NB4 (cell line): ENCODE measurements at regions not wholly inside any gene's neighbourhood (a gene's known extent, or its start where the extent isn't known, plus 50 kb on each side); places are given as distances from the start of the nearest gene placed in this dataset.

Experiments
- DNase-seq: peaks from one replicate; pipeline ENCODE4 v3.0.0; 2010; ENCODE audit warnings: low read depth
- H3K4me3 ChIP-seq: one replicate; pipeline ENCODE4 v1.5.1; 2011; ENCODE audit warnings: mild to moderate bottlenecking, low read depth, low read length, moderate library complexity
- CTCF ChIP-seq: IDR thresholded peaks from one replicate; pipeline ENCODE4 v1.5.1; 2012; ENCODE audit warnings: low read depth, low read length
- MAX ChIP-seq: IDR thresholded peaks from 2 replicates; pipeline ENCODE4 v1.6.1; 2011; ENCODE audit warnings: low read depth, low read length
- MYC ChIP-seq: IDR thresholded peaks from 2 replicates; pipeline ENCODE4 v1.6.1; 2011; ENCODE audit warnings: low read depth, low read length
- POLR2A ChIP-seq: IDR thresholded peaks from 2 replicates; pipeline ENCODE4 v1.6.1; 2011; ENCODE audit warnings: mild to moderate bottlenecking; ENCODE audit not compliant: insufficient read length; ENCODE audit errors: extremely low read depth

DNA sequence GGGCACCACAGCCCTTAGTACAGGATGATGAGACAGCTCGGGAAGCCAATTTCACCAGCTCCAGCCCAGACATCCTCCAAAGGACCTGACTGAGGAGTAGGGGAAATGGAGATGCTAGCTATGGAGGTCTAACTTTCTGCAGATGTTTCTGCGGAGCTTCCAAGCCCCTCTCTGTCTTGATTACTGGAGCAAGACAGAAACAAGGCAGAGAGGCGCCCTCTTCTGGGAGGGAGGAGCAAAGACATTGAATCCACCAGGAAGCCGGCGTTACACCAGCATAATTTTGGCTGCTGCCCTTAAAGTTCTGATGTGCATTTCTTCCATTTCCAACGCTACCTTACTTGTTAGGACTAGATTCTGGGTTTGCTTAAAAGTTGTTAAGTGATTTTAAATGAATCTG, 107.3 kb upstream of the HSD17B12 start:
- peak; percentile 56 for DNase-seq
- TF ChIP-seq CTCF = peak; percentile 68
- no peak for TF ChIP-seq POLR2A
- no peak overlapping the region for H3K4me3 ChIP-seq

DNA sequence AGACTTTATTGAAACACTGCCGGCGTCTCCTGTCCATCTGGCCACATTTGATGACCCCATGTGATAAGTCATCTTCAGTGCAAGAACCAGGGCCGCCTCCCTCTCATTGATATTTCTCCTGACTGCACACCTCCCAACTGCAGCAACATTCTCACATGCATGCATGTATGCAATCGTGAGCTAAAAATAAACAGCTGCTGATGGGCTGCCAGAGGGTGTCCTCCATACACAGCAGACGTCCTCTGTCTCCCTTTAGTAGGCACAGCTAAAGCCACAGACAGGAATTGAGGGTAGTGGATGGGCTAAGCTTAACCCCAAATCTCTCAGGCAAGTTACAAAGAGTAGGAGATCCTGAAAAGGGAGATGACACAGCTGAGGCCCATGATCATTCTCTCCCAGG, 106.7 kb upstream of the HSD17B12 start:
- H3K4me3 ChIP-seq = no peak overlapping the region
- TF ChIP-seq POLR2A (no peak), MAX (no peak), CTCF (no peak), MYC (no peak)
- DNase-seq = no peak

GRCh38 chr11:43574411-43574810, 106.1 kb upstream of the HSD17B12 start:
- TF ChIP-seq MAX (no peak), POLR2A (no peak), CTCF (no peak), MYC (no peak)
- H3K4me3 ChIP-seq = no peak overlapping the region
- no peak for DNase-seq

- no peak overlapping the region for H3K4me3 ChIP-seq
- no peak for TF ChIP-seq POLR2A
- no peak for TF ChIP-seq MYC
- peak; percentile 57 for DNase-seq
These were observed 105.3 kb upstream of the HSD17B12 start for GRCh38 chr11:43574949-43575912.

GRCh38 chr11:43575913-43576310, 104.6 kb upstream of the HSD17B12 start:
- peak overlapping the region; percentile 23 for H3K4me3 ChIP-seq
- no peak for TF ChIP-seq CTCF
- TF ChIP-seq MAX = no peak
- no peak for TF ChIP-seq POLR2A
- TF ChIP-seq MYC = no peak
- no peak for DNase-seq

DNA sequence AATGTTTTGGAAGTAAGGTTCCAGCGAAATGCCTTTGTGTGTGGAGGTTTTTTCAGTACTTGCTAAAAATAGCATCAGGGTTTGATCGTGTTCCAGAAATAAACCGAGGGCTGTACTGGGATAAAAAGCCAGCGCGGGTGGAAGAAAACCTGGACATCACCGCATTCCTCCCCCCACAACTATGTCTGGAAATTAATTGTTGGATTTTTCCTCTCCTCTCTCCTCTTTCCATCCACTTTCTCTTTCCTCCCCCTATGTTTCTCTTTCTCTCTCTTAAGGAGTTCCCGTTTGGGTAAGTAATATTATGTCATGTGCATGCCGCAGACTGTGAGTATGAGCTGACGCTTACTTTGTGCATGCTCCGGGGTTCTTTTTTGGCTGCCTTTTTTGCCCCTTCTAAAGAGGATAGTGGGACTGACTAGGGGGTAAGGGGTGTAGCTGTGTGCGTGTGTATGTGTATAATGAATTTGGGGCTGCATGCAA, 104.2 kb upstream of the HSD17B12 start:
- peak; percentile 27 for DNase-seq

More for the DNA sequence above, 104.2 kb upstream of the HSD17B12 start:
- no peak for TF ChIP-seq POLR2A
- TF ChIP-seq MAX = no peak
- no peak for TF ChIP-seq MYC
- TF ChIP-seq CTCF = no peak
- H3K4me3 ChIP-seq = peak overlapping the region; percentile 23
